PC-9 (cell line): ENCODE measurements at regions not wholly inside any gene's neighbourhood (a gene's known extent, or its start where the extent isn't known, plus 50 kb on each side); places are given as distances from the start of the nearest gene placed in this dataset.

Experiments
- BruUV-seq: library from RNA; stranded (reverse); fragments of 400-500 nt; replicated peaks from 2 replicates; lab custom pipeline; 2021; lab: Mats Ljungman, UMichigan
- CTCF ChIA-PET: fragments of 300-600 bp; sonication (Branson Sonifier 250); formaldehyde crosslinking; loops from one replicate; lab custom pipeline; 2022; ENCODE audit warnings: antibody characterized with exemption; lab: Charles Lee
- POLR2A ChIA-PET: fragments of 300-600 bp; sonication (Branson Sonifier 250); formaldehyde crosslinking; loops from one replicate; lab custom pipeline; 2022; ENCODE audit warnings: antibody characterized with exemption; ENCODE audit not compliant: unreplicated experiment; lab: Charles Lee
- DNase-seq, 2 experiments: peaks; one replicate each; pipeline versions ENCODE4 v3.0.0 to v3.0.0-alpha.2; 2015 to 2022; ENCODE audit warnings: mixed read lengths in 1 of 2
- H2AFZ ChIP-seq: fragments of 200-600 bp; sonication (generic); 2 replicates; pipeline ENCODE4 v1.8.1; 2017; ENCODE audit warnings: antibody characterized with exemption
- H3F3A ChIP-seq: fragments of 200-600 bp; sonication (generic); 2 replicates; pipeline ENCODE4 v1.8.1; 2017; ENCODE audit warnings: antibody characterized with exemption, mild to moderate bottlenecking, low read depth; ENCODE audit not compliant: insufficient read depth
- H3K27ac ChIP-seq: fragments of 200-600 bp; sonication (generic); 2 replicates; pipeline ENCODE4 v1.6.1; 2016; ENCODE audit warnings: mixed run types
- H3K27me3 ChIP-seq: fragments of 200-600 bp; sonication (generic); 2 replicates; pipeline ENCODE4 v1.6.1; 2016; ENCODE audit warnings: low read depth, mixed run types; ENCODE audit not compliant: insufficient read depth
- H3K36me3 ChIP-seq: fragments of 200-600 bp; sonication (generic); 2 replicates; pipeline ENCODE4 v1.6.1; 2016; ENCODE audit warnings: low read depth, mixed run types
- H3K4me1 ChIP-seq: fragments of 200-600 bp; sonication (generic); replicated peaks from 2 replicates; pipeline ENCODE4 v1.6.1; 2016; ENCODE audit warnings: mixed run types; ENCODE audit not compliant: insufficient read depth
- H3K4me2 ChIP-seq: fragments of 200-600 bp; sonication (generic); 2 replicates; pipeline ENCODE4 v1.6.1; 2017; ENCODE audit warnings: mixed run types
- H3K4me3 ChIP-seq: fragments of 200-600 bp; sonication (generic); 2 replicates; pipeline ENCODE4 v1.6.1; 2016; ENCODE audit warnings: mixed run types
- H3K79me2 ChIP-seq: fragments of 200-600 bp; sonication (generic); 2 replicates; pipeline ENCODE4 v1.6.1; 2017; ENCODE audit warnings: low read depth, mixed run types
- H3K9me2 ChIP-seq: fragments of 200-600 bp; sonication (generic); 2 replicates; pipeline ENCODE4 v1.8.1; 2017; ENCODE audit warnings: mild to moderate bottlenecking; ENCODE audit not compliant: insufficient read depth
- H3K9me3 ChIP-seq: fragments of 200-600 bp; sonication (generic); 2 replicates; pipeline ENCODE4 v1.8.1; 2016; ENCODE audit warnings: low read depth; ENCODE audit not compliant: insufficient read depth
- H4K20me1 ChIP-seq: fragments of 200-600 bp; sonication (generic); 2 replicates; pipeline ENCODE4 v1.8.1; 2017; ENCODE audit not compliant: insufficient read depth
- CTCF ChIP-seq: fragments of 200-600 bp; sonication (generic); conservative IDR thresholded peaks from 2 replicates; pipeline ENCODE4 v1.6.1; 2017; ENCODE audit warnings: mixed run types, antibody characterized with exemption, mild to moderate bottlenecking, moderate library complexity
- EZH2 ChIP-seq: fragments of 200-600 bp; sonication (generic); IDR thresholded peaks from 2 replicates; pipeline ENCODE4 v1.8.0; 2017; ENCODE audit warnings: antibody characterized with exemption, low read depth
- intact Hi-C: fragments of 100-400 bp; cut with micrococcal nuclease; formaldehyde crosslinking; loops from one replicate; pipeline ENCODE4 v1.10.0; 2022; ENCODE audit not compliant: unreplicated experiment

DNA sequence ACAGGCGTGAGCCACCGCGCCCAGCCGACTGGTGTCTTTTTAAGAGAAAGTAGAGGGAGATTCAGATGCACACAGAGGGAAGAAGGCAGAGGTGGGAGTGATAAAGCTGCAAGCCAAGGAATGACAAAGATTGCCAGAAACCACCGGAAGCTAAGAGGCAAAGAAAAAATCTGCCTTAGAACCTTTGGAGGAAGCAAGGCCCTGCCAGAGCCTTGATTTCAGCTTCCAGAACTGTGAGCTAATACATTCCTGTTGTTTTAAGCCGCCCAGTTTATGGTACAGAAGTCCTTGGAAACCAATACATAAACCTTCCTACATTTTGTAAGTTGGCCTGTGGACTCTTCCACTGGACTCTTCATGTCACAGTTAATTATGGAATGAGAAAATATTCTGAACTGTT, 71.7 kb upstream of the SOX21 start:
- BruUV-seq = no TSS peak
- intact Hi-C loops = no loop called here
- POLR2A ChIA-PET = no interaction called here
- no peak for DNase-seq
- Histone ChIP-seq H3K27ac (no peak overlapping the region), H2AFZ (no peak overlapping the region), H3K36me3 (no peaks in the 10 kb centered on the region), H3K4me3 (no peak overlapping the region), H3K9me3 (no peaks in the 10 kb centered on the region), H3K79me2 (no peaks in the 10 kb centered on the region), H3F3A (no peaks in the 10 kb centered on the region), H3K4me1 (no peaks in the 10 kb centered on the region), H3K4me2 (no peak overlapping the region), H3K27me3 (0 out of 2 replicates have a peak, but pooled peaks cover 5% of the 10 kb centered on the region), H4K20me1 (no peaks in the 10 kb centered on the region), H3K9me2 (no peaks in the 10 kb centered on the region; the same call in 1 of the 2 replicates)
- TF ChIP-seq EZH2 (no peak), CTCF (no peak)
- CTCF ChIA-PET = no interaction called here

- CTCF ChIA-PET = no interaction called here
- no peak overlapping the region for H3K4me2 ChIP-seq
- H3K4me3 ChIP-seq = no peak overlapping the region
- H3K4me1 ChIP-seq = no peaks in the 10 kb centered on the region
- DNase-seq = no peak
- POLR2A ChIA-PET = no interaction called here
- no peaks in the 10 kb centered on the region for H3K9me3 ChIP-seq
- 0 out of 2 replicates have a peak, but pooled peaks cover 5% of the 10 kb centered on the region for H3K27me3 ChIP-seq
- H3K36me3 ChIP-seq = no peaks in the 10 kb centered on the region
- no peak overlapping the region for H2AFZ ChIP-seq
- no peaks in the 10 kb centered on the region for H4K20me1 ChIP-seq
- no peak for TF ChIP-seq EZH2
- no peak for TF ChIP-seq CTCF
- H3F3A ChIP-seq = no peaks in the 10 kb centered on the region
- no peaks in the 10 kb centered on the region for H3K79me2 ChIP-seq
- no peak overlapping the region for H3K27ac ChIP-seq
- no peaks in the 10 kb centered on the region; the same call in 1 of the 2 replicates for H3K9me2 ChIP-seq
- intact Hi-C loops = no loop called here
- BruUV-seq = no TSS peak
These were observed 71.1 kb upstream of the SOX21 start for GRCh38 chr13:94783489-94783888.

- Histone ChIP-seq H2AFZ (no peak overlapping the region), H3K4me2 (no peak overlapping the region), H3K9me2 (no peaks in the 10 kb centered on the region; the same call in 1 of the 2 replicates), H3K27me3 (peaks cover 15% of the 10 kb centered on the region), H3K27ac (no peak overlapping the region), H3K36me3 (no peaks in the 10 kb centered on the region), H3K9me3 (no peaks in the 10 kb centered on the region), H3F3A (no peaks in the 10 kb centered on the region), H4K20me1 (no peaks in the 10 kb centered on the region), H3K4me3 (no peak overlapping the region), H3K79me2 (no peaks in the 10 kb centered on the region), H3K4me1 (no peaks in the 10 kb centered on the region)
- intact Hi-C loops = no loop called here
- TF ChIP-seq EZH2 = no peak
- no peak for TF ChIP-seq CTCF
- ChIA-PET CTCF (no interaction called here), POLR2A (no interaction called here)
- no TSS peak for BruUV-seq
- DNase-seq = no peak
These were observed 68.1 kb upstream of the SOX21 start for GRCh38 chr13:94780421-94780820.
